HepG2 (cell line): ENCODE measurements at regions not wholly inside any gene's neighbourhood (a gene's known extent, or its start where the extent isn't known, plus 50 kb on each side); places are given as distances from the start of the nearest gene placed in this dataset.

Source experiments
- ATAC-seq: fragments of 200-7000 bp; cut with Tn5 transposase; 3 replicates; pipeline ENCODE4 v1.9.1; 2020; ENCODE audit warnings: mild to moderate bottlenecking, moderate library complexity
- BruUV-seq: library from RNA; stranded (reverse); fragments of 400-500 nt; replicated peaks from 2 replicates; lab custom pipeline; 2021; lab: Mats Ljungman, UMichigan
- CTCF ChIA-PET: fragments of 300-600 bp; formaldehyde crosslinking; extraction: SDS; loops from one replicate; lab custom pipeline; 2021; ENCODE audit warnings: low total read pairs, inconsistent platforms, low intra/inter-chr PET ratio; lab: Yijun Ruan, JAX
- POLR2A ChIA-PET: fragments of 350-600 bp; sonication (Branson Sonifier 250); formaldehyde crosslinking; loops from one replicate; lab custom pipeline; 2020; ENCODE audit warnings: antibody characterized with exemption, inconsistent platforms; lab: Yijun Ruan, JAX
- DNase-seq: peaks from one replicate; pipeline ENCODE4 v3.0.0-alpha.2; 2015; ENCODE audit warnings: low spot score
- FAIRE-seq: peaks from 3 replicates; lab custom pipeline; 2011; peaks lifted over from hg19 to GRCh38; lab: Jason Lieb, UNC
- H2AFZ ChIP-seq: one replicate; pipeline ENCODE4 v1.6.1; 2011; ENCODE audit warnings: low read length, inconsistent platforms
- H3K27ac ChIP-seq: fragments of 300-600 bp; 3 replicates; pipeline ENCODE4 v1.8.0; 2011; ENCODE audit warnings: mixed run types, mild to moderate bottlenecking, mixed read lengths, low read length, inconsistent platforms; ENCODE audit not compliant: insufficient read depth; ENCODE audit errors: extremely low read length
- H3K27me3 ChIP-seq, 2 experiments: fragments of 200-600 bp in 1 of 2; 2 replicates in 1 of 2; 3 replicates in 1 of 2; pipeline versions ENCODE4 v1.6.0 to v1.8.0; 2011; ENCODE audit warnings: low read length in 2 of 2, mild to moderate bottlenecking in 2 of 2, moderate library complexity in 2 of 2, inconsistent platforms in 1 of 2; ENCODE audit not compliant: insufficient read depth in 2 of 2, control insufficient read depth in 1 of 2
- H3K36me3 ChIP-seq, 2 experiments: fragments of 200-600 bp in 1 of 2; replicated peaks in 1 of 2; 2 replicates in 1 of 2; 3 replicates in 1 of 2; pipeline versions ENCODE4 v1.5.1 to v1.8.0; 2011; ENCODE audit warnings: low read length in 2 of 2, inconsistent platforms in 1 of 2; ENCODE audit not compliant: insufficient read depth in 2 of 2, control insufficient read depth in 1 of 2
- H3K4me1 ChIP-seq: 2 replicates; pipeline ENCODE4 v1.5.1; 2012; ENCODE audit warnings: low read length, inconsistent platforms; ENCODE audit not compliant: insufficient read depth
- H3K4me2 ChIP-seq: 2 replicates; pipeline ENCODE4 v1.6.0; 2011; ENCODE audit warnings: low read depth, low read length, inconsistent platforms
- H3K4me3 ChIP-seq, 3 experiments: fragments of 200-600 bp in 1 of 3; sonication (generic), shearing (Covaris generic) in 1 of 3; replicated peaks in 1 of 3; 2 replicates each; pipeline ENCODE4 v1.5.1; 2011 to 2016; ENCODE audit warnings: low read length in 3 of 3, inconsistent platforms in 2 of 3, low read depth in 2 of 3, mild to moderate bottlenecking in 2 of 3, control low read depth in 1 of 3, mixed read lengths in 1 of 3; ENCODE audit not compliant: insufficient read depth in 1 of 3
- H3K79me2 ChIP-seq: one replicate; pipeline ENCODE4 v1.6.1; 2011; ENCODE audit warnings: low read length, inconsistent platforms; ENCODE audit not compliant: insufficient read depth
- H3K9ac ChIP-seq: 2 replicates; pipeline ENCODE4 v1.6.0; 2011; ENCODE audit warnings: mild to moderate bottlenecking, low read depth, low read length, inconsistent platforms; ENCODE audit not compliant: insufficient read depth
- H3K9me3 ChIP-seq: 2 replicates; pipeline ENCODE4 v1.5.1; 2012; ENCODE audit warnings: mild to moderate bottlenecking, low read length
- H4K20me1 ChIP-seq: 2 replicates; pipeline ENCODE4 v1.6.0; 2011; ENCODE audit warnings: inconsistent platforms, mild to moderate bottlenecking, low read length, moderate library complexity; ENCODE audit not compliant: insufficient read depth
- KAT2B ChIP-seq: fragments of 150-350 bp; IDR thresholded peaks from 2 replicates; pipeline ENCODE4 v1.6.1; 2014; ENCODE audit warnings: low read depth, low read length, borderline replicate concordance
- KLF13 ChIP-seq: sonication (generic); formaldehyde crosslinking; IDR thresholded peaks from 2 replicates; pipeline ENCODE4 v1.4.0; 2020; ENCODE audit warnings: mild to moderate bottlenecking, missing genetic modification reagents
- MYPOP ChIP-seq: sonication (generic); formaldehyde crosslinking; IDR thresholded peaks from 2 replicates; pipeline ENCODE4 v1.8.1; 2023; ENCODE audit warnings: mild to moderate bottlenecking, moderate library complexity, missing genetic modification reagents
- PCBP1 ChIP-seq: fragments of 200-400 bp; formaldehyde crosslinking; IDR thresholded peaks from 2 replicates; pipeline ENCODE4 v1.6.1; 2017; ENCODE audit warnings: mild to moderate bottlenecking, low read depth, low read length, borderline replicate concordance
- TAF15 ChIP-seq: fragments of 200-400 bp; formaldehyde crosslinking; IDR thresholded peaks from one replicate; pipeline ENCODE4 v1.6.1; 2018; ENCODE audit warnings: mild to moderate bottlenecking, low read depth, low read length; ENCODE audit not compliant: poor library complexity, severe bottlenecking
- ZBTB33 ChIP-seq: sonication (generic); formaldehyde crosslinking; IDR thresholded peaks from 2 replicates; pipeline ENCODE4 v1.4.0; 2020; ENCODE audit warnings: missing genetic modification reagents
- ZFP41 ChIP-seq: sonication (generic); formaldehyde crosslinking; IDR thresholded peaks from 2 replicates; pipeline ENCODE4 v1.4.0; 2020; ENCODE audit warnings: mild to moderate bottlenecking, missing genetic modification reagents, borderline replicate concordance
- ZFP62 ChIP-seq: sonication (generic); formaldehyde crosslinking; IDR thresholded peaks from 2 replicates; pipeline ENCODE4 v1.4.0; 2020; ENCODE audit warnings: missing genetic modification reagents
- ZNF263 ChIP-seq: sonication (generic); formaldehyde crosslinking; IDR thresholded peaks from 2 replicates; pipeline ENCODE4 v1.4.0; 2020; ENCODE audit warnings: missing genetic modification reagents
- ZNF430 ChIP-seq: sonication (generic); formaldehyde crosslinking; IDR thresholded peaks from 2 replicates; pipeline ENCODE4 v1.9.0; 2021; ENCODE audit warnings: mild to moderate bottlenecking, missing genetic modification reagents
- ZNF598 ChIP-seq: sonication (generic); formaldehyde crosslinking; IDR thresholded peaks from 2 replicates; pipeline ENCODE4 v1.5.1; 2020; ENCODE audit warnings: mild to moderate bottlenecking, missing genetic modification reagents, borderline replicate concordance
- ZNF839 ChIP-seq: sonication (generic); formaldehyde crosslinking; IDR thresholded peaks from 2 replicates; pipeline ENCODE4 v1.4.0; 2020; ENCODE audit warnings: missing genetic modification reagents, mild to moderate bottlenecking, borderline replicate concordance
- WGBS: methylation state at CpG from one replicate; pipeline ENCODE4 v1.1.6; 2017; ENCODE audit warnings: low lambda C conversion rate; 5-methylcytosine and 5-hydroxymethylcytosine counted together
- in situ Hi-C: cut with HindIII; loops from 2 replicates; pipeline ENCODE4 v1.10.0; 2017; ENCODE audit warnings: low pct_unique_long_range_greater_than_20kb; ENCODE audit not compliant: extremely low pct_ligation_motif_present
- intact Hi-C: fragments of 100-400 bp; cut with micrococcal nuclease; formaldehyde crosslinking; loops from one replicate; pipeline ENCODE4 v1.10.0; 2022; ENCODE audit not compliant: unreplicated experiment
- TF ChIP-seq, protein P1 (sequence below): sonication (generic); formaldehyde crosslinking; IDR thresholded peaks from 2 replicates; pipeline ENCODE4 v1.5.0; 2020; ENCODE audit warnings: mild to moderate bottlenecking, missing genetic modification reagents
- TF ChIP-seq, protein P2 (sequence below): sonication (generic); formaldehyde crosslinking; IDR thresholded peaks from 2 replicates; pipeline ENCODE4 v1.5.1; 2020; ENCODE audit warnings: mild to moderate bottlenecking, moderate library complexity, missing genetic modification reagents
- TF ChIP-seq, protein P3 (sequence below): sonication (generic); formaldehyde crosslinking; IDR thresholded peaks from 2 replicates; pipeline ENCODE4 v1.5.0; 2020; ENCODE audit warnings: missing genetic modification reagents
- TF ChIP-seq, protein P4 (sequence below): sonication (generic); formaldehyde crosslinking; IDR thresholded peaks from 2 replicates; pipeline ENCODE4 v1.8.0; 2022; ENCODE audit warnings: missing genetic modification reagents, low read depth, mild to moderate bottlenecking, borderline replicate concordance

DNA sequence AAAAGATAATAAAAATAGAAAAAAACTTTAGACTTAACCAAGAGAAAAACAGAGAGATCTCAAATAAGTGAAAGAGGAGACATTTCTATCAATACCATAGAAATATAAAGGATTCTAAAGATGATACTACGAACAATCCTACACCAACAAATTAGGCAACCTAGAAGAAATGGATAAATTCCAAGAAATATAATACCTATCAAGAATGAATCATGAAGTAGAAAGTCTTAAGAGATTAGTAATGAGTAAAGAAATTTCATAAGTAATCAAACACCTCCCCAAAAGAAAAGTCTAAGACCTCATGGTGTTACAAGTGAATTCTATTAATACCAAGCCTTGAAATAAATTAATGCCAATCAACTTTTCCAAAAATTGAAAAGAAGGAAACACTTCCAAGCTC is 1584.5 kb upstream of the MIR17HG start:
- DNase-seq (no peak), ATAC-seq (no peak), FAIRE-seq (no peak)
- Histone ChIP-seq H3K9ac (no peak overlapping the region), H2AFZ (no peak overlapping the region), H3K27me3 (no peaks in the 10 kb centered on the region), H4K20me1 (no peaks in the 10 kb centered on the region), H3K4me1 (no peaks in the 10 kb centered on the region), H3K27ac (no peak overlapping the region), H3K4me2 (no peak overlapping the region), H3K4me3 (no peak overlapping the region), H3K36me3 (no peaks in the 10 kb centered on the region), H3K79me2 (no peaks in the 10 kb centered on the region), H3K9me3 (no peaks in the 10 kb centered on the region)
- in situ Hi-C loops (no loop called here), intact Hi-C loops (no loop called here)
- 3% methylated on average over 1 of the region's 1 CpG for WGBS
- ChIA-PET POLR2A (no interaction called here), CTCF (no interaction called here)
- BruUV-seq, result no TSS peak
- TF ChIP-seq, protein P1, sequence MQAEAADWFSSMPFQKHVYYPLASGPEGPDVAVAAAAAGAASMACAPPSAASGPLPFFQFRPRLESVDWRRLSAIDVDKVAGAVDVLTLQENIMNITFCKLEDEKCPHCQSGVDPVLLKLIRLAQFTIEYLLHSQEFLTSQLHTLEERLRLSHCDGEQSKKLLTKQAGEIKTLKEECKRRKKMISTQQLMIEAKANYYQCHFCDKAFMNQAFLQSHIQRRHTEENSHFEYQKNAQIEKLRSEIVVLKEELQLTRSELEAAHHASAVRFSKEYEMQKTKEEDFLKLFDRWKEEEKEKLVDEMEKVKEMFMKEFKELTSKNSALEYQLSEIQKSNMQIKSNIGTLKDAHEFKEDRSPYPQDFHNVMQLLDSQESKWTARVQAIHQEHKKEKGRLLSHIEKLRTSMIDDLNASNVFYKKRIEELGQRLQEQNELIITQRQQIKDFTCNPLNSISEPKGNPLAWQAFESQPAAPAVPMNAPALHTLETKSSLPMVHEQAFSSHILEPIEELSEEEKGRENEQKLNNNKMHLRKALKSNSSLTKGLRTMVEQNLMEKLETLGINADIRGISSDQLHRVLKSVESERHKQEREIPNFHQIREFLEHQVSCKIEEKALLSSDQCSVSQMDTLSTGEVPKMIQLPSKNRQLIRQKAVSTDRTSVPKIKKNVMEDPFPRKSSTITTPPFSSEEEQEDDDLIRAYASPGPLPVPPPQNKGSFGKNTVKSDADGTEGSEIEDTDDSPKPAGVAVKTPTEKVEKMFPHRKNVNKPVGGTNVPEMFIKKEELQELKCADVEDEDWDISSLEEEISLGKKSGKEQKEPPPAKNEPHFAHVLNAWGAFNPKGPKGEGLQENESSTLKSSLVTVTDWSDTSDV (CRISPR knock-in tag), result no peak
- TF ChIP-seq ZBTB33 (CRISPR knock-in tag) (no peak), KAT2B (no peak), MYPOP (CRISPR knock-in tag) (no peak), ZFP41 (CRISPR knock-in tag) (no peak), ZNF839 (CRISPR knock-in tag) (no peak), ZNF263 (CRISPR knock-in tag) (no peak), ZFP62 (CRISPR knock-in tag) (no peak), ZNF430 (no peak), KLF13 (CRISPR knock-in tag) (no peak), PCBP1 (no peak), TAF15 (no peak), ZNF598 (no peak)
- TF ChIP-seq, protein P2, sequence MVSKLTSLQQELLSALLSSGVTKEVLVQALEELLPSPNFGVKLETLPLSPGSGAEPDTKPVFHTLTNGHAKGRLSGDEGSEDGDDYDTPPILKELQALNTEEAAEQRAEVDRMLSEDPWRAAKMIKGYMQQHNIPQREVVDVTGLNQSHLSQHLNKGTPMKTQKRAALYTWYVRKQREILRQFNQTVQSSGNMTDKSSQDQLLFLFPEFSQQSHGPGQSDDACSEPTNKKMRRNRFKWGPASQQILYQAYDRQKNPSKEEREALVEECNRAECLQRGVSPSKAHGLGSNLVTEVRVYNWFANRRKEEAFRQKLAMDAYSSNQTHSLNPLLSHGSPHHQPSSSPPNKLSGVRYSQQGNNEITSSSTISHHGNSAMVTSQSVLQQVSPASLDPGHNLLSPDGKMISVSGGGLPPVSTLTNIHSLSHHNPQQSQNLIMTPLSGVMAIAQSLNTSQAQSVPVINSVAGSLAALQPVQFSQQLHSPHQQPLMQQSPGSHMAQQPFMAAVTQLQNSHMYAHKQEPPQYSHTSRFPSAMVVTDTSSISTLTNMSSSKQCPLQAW, result no peak
- TF ChIP-seq, protein P3, sequence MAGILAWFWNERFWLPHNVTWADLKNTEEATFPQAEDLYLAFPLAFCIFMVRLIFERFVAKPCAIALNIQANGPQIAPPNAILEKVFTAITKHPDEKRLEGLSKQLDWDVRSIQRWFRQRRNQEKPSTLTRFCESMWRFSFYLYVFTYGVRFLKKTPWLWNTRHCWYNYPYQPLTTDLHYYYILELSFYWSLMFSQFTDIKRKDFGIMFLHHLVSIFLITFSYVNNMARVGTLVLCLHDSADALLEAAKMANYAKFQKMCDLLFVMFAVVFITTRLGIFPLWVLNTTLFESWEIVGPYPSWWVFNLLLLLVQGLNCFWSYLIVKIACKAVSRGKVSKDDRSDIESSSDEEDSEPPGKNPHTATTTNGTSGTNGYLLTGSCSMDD (CRISPR knock-in tag), result no peak
- TF ChIP-seq, protein P4, sequence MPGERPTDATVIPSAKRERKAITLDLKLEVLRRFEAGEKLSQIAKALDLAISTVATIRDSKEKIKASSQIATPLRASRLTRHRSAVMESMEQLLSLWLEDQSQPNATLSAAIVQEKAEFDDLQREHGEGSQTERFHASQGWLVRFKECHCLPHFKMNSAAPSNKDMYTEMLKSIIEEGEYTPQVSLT (CRISPR knock-in tag), result no peak
